ENCODE measurements at regions not wholly inside any gene's neighbourhood (a gene's known extent, or its start where the extent isn't known, plus 50 kb on each side); places are given as distances from the start of the nearest gene placed in this dataset.

DNA sequence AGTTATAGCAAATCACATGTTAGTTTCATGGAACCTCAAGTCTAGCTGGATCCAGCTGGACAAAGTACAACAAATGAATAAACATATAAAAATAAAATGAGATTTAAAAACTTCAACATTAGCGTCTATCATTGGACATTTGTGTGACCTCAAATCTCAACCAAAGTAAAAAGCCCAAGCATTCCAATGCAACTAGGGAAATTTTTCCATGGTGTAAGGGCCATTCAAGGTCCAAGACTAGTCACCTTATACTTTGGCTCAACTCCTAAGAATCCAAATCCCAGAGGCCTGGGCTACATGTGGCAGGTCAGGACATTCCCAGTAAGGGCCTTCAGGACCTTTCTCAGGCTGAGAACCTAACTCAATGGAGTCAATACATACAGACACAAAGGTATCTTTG is 137.4 kb upstream of the DMAC1 start:
- DNase-seq = no peak

DNA sequence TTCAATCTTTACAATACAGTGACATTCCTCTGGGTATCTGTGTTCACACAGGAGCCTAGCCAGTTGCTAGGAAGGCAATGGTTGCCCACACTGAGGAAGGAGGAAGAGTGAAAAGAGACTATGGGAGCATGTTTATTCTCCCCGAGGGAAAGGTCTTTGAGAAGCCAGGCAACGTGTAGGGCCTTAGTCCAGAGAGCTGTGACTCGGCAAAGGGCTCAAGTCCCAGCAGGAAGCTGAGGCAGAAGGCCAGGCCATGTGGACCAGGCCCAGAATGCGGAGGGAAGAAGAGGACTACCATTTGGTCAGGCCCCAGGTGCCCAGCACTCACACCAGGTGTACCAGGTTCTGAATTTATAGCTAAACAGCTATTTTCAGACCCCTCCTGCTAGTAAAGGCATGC is 136.6 kb upstream of the DMAC1 start:
- DNase-seq = no peak

DNA sequence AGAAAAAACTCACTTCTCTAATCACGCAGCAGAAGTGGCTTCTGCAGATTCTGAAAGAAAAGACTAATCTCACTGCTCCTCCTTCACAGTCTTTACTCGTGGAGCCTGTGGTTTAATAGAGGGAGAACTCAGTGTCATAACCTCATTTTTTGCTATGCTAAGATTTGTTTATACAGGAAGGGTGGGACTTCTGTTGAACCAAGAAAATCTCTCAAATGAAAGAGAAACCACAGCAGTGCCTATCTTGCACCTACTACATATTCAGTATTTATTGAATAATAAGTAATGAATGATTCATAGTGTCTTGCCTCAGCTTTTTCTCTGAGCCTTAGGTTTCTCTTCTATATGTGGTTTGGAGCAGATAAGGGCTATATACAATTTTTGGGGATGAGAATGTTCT is 136.1 kb upstream of the DMAC1 start:
- DNase-seq = no peak

DNA sequence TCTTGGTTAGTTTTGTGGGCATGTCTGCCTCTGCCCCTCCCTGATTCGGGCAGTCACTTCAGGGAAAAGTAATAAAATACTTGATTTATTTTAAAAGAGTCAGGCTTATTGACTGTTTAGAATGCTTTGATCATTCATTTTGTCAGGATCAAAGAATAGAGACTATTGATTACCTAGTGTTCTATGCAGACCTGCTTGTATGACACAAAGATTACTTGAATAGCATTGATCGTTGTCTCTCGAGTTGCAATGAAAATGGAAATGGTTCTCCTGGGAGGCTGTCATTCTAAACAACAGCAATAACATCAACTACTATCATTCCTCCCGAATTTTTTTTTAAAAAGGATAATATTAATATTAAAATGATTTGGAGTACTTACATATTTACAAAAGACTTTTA is 133.2 kb upstream of the DMAC1 start:
- DNase-seq = no peak

DNA sequence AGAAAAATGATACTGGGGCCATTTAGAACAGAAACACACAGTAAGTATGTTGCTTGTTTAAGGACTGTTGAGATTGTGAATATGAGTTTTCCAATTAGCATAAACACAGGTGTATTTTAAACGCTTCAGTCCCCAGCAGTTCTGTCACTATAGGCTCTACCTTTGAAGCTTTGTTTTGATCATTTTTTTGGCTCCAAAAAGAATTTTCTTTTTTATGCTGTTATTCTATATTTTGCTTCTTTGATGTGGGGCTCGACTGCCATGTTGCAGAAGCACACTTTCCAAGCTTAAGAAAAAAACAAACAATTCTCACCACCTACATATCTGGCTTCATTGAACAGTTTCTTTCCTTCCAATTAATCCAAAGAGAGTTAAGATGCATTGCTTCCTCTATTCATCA is 131.0 kb upstream of the DMAC1 start:
- no peak for DNase-seq

DNA sequence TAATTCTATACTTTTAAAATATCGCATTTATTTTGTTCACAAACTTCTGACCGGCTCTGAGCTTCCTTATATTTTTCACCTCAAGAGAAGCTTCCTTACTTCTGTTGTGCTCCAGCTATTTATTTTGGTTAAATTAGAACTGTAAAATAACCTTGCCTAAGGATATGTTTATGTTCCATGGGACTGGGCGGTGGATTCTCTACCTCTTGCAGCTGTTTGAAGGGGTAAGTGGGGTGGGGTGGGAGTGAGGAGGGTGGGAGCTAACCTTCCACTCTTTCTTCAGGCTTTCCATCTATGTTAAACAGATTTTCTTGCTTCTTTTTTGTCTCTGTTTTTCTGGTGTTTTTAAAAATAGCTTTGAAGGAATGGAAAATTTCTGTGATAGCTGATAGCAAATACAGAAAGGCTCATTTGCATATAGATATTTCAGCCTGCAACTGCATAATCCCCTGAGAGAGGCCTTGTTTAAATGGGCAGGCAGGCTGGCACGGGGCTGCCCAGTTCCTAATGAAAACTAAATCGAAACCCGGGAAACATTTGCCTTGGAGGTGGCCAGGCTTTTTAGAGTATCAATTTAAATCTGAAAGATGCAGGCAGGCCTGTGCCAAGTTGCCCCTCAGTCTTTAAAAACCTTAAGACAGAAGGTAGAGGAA is 122.1 kb upstream of the DMAC1 start:
- DNase-seq = no peak

DNA sequence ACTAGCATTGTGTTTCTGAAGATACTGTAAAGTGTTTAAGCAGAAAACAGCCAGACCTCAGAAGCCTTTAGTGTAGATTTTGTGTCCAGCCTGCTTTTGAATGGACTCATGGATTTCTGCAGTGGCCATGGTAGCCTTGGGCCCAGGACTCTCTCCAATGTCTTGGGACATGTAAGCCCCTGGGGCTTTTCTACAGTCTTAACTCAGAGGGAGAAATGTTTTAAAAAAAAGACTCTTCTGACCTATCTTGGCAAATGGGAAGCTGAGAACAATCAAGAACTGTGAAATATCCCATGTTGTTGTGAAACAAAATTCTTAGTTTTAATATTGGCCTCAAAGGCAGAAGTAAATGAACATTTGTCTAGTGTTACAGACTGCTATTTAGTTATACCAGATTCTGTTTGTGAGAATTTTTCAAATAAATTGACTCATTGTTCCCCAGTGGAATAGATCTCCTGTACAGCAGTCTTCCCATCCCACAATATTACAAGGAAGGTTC is 112.5 kb upstream of the DMAC1 start:
- DNase-seq = no peak

DNA sequence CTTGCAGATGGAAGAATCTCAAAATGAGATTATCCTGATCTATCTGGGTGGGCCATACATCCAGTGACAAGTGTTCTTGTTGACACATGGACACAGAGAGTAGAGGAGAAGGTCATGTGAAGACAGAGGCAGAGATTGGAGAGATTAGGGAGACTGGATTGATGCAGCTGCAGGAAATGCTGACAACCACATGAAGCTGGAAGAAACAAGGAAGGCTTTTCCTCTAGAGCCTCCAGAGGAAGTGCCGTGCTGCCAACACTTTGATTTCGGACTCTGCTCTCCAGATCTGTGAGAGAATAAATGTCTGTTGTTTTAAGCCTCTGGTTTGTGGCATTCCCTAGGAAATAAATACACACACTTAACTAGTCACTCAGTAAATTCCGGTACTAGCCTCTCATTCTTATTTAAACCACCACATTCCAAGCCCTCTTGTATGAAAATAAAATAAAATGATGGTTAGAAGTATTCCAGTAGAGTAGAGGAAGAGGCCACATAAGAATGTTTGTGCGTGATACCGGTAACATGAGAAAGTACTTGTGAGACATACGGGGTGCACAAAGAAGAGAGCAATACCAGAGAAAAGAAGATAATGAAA is 110.9 kb upstream of the DMAC1 start:
- no peak for DNase-seq

DNA sequence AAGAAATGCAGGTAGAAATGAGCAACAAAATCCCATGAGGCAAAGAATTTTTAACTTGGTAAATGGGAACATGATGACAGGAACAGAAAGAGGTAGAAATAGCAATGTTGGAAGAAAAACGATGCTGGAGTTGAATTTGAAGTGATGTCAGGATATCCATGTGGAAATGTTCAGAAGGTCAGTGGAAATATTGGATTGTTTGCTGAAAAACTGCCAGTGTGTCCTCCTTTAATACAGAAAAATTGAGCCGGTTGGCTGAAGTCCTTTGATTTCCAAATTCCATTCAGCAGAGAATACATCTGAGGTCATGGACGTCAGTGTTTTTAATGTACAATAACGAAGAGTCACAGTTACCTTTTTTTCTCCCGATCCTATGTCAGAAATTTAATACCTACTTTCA is 110.0 kb upstream of the DMAC1 start:
- DNase-seq = no peak

DNA sequence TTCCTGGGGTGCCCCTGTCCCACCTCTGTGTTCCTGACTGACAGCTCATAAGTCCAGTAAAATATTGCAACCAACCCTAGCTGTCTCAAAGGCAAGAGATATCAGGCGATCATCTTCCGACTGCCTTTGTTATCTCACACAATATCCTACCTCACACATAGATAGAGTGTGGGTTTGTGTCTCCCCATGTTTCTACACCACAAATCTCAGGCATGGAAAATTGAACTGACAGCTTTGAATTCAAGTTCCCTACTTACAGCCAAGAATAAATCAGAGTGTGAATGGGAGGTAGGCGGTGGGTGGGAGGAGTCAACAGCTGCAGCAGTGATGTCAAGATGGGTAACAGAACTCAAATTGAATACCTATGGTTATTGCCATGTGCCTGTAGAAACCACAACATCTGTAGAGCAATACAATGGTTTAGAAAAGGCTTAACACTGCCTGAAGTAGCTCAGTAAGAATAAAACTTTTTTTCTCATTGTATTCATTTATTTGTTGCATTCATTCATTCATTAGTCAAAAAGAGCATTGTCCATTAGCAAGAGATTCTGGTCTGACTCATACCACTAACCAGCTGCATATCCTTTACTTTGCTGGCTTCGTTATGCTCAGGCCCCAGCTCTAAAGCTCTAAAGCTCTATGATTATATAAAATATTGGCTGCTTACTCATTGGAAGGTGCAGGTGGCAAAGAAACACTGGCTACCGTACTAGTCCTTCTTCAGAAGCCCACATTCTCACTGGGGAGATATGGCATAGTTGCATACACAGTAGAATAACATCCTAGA is 108.2 kb upstream of the DMAC1 start:
- DNase-seq = no peak

DNA sequence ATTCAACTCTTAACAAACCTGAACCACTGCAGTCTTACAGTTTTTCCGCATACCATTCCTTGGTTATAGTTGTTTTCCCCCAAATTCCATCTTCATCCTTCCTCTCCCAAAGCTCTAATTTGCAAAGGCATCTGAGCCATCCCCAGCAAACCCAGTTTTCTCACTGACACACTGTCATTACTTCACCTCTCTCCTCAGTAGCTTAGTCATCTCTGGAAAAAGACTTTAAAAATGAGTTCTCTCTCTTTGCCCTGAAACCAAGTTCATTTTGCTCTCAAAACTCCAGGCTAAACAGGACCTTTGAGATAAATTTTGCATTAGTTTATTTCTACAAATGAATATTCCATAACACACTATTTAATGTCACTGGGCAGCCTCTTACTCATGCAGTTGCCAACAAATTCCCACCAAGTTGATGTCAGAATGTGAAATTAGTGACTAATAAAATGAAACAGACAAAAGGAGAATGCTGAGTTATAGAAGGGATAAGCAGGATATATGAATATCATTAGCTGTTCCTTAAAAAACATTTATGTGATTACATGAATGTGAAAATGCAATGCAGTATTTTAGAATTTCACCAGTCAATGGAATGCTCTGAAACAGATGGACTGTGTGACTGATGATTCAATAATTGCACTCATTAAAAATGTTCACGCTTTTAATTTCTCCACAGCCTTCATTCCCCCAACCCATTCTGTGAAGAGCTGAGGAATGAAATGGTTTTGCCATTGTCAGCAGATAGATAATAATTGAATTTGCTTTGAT is 107.4 kb upstream of the DMAC1 start:
- DNase-seq = no peak

DNA sequence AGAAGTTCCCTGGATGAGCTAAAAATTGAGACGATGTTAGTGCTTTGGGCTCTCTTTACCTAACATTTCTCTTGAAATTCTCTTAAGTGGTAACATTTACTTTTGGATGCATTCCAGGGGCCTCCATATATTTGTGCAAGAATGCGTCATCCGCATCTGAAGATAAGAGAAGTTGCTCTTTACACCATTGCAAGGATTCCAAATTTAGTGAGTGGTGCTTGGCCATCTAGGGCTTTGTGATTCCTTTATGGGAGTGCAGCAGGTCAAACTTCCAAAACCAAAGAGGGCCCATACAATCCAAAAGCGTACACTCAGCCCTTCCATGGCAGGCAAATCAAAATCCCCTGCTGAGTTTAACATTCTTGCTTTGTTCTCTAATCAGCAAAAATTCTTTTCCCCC is 102.0 kb upstream of the DMAC1 start:
- no peak for DNase-seq

DNA sequence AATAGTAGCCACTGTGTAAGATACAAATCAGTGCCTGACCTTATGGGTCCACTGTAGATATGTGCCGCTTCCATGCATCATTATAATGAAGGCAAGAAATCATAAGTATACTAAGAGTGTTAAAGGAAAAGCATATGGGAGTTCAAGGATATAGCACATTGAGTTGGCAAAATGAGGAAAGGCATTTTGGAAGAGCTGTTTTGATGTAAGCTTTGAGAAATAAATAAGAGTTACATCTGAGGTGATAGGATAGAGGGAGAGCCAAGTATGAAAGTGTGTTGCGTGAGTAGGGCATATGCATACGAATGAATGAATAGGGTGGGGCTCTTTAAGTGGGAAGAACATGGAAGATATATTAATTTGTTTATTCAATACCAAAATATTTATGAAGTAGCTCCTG is 101.0 kb upstream of the DMAC1 start:
- DNase-seq = no peak

DNA sequence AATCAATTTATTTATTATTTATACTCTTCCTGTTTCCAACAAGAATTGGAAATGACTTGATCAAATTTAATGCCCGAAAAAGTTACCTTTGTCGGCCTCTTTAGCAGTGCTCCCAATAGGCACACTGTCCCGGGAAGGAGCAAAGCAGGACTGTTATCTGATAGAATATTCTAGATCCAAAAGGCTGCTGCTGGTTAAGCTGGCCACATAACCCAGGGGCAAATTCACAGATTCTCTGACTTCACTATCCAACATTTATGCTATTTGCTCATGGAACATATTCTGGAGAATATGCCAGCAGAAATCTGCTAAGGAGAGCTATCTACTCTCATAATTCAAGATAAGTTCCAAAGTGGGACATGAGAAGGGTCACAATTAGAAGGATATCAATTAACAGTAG is 100.2 kb upstream of the DMAC1 start:
- DNase-seq = no peak

DNA sequence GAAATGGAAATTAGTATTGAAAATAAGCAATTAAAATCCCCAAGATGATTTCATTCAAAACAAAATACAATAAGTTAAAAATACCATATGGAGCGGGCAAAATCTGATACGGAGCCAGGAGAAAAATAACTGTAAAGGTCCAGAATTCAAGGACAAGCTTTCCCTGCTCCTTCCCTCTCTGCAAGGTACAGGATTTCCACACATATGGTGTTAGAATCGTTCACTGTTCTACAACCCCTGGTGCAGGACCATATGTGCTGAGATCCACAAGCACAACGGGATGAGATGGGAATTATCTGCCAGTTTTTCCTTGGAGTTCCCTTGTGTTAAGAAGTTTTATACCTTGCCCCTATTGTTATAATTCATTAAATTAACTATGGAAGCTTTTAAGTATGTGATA is 94.7 kb upstream of the DMAC1 start:
- peak; percentile 9 for DNase-seq

DNA sequence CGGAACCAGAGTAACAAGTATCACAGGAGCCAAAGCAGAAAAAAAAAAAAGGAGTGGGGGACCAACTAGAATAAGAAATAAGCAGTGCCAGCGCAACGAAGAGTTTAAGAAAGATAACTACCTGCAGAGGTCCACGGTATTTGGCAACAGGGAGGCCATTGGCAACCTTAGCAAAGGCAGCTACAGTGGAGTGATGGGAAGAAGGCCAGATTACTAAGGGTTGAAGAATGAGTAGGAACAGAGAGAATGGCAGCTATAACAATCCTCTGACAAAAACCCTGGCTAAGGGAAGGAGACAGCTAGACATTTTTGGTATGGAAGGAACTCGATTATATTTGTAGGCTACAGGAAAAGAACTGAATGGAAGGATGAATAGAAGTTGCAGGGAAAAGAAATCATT is 93.4 kb upstream of the DMAC1 start:
- no peak for DNase-seq

DNA sequence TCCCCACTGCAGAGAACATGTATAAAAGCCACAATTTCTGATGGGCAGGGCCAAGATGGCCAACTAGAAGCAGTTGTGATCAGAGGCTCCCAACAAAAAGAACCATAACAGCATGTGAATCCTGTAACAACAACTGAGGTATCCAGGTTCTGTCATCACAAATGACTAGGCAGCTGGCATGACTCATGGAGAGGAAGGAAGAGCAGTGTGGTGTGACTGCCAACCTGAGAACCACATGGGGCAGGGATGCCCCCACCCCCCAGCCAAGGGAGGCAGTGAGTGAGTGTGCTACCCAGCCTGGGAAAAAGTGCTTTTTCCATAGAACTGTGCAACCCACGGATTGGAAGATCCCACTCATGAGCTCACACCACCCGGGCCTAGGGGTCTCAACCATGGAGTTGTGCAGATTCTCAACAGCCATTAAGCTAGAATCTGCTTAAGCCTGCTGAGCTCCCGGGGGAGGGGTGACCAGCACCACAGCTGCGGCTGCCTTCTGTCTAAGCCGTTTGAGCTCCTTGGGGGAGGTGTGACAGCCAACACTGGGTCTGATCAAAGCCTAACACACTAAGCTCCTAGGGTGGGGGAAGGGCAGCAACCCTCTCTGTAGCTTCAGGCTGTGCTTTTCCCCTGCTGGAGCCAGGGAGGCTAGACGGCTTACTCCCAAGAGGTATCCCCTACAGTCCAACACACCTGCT is 80.1 kb upstream of the DMAC1 start:
- DNase-seq = peak; percentile 94

DNA sequence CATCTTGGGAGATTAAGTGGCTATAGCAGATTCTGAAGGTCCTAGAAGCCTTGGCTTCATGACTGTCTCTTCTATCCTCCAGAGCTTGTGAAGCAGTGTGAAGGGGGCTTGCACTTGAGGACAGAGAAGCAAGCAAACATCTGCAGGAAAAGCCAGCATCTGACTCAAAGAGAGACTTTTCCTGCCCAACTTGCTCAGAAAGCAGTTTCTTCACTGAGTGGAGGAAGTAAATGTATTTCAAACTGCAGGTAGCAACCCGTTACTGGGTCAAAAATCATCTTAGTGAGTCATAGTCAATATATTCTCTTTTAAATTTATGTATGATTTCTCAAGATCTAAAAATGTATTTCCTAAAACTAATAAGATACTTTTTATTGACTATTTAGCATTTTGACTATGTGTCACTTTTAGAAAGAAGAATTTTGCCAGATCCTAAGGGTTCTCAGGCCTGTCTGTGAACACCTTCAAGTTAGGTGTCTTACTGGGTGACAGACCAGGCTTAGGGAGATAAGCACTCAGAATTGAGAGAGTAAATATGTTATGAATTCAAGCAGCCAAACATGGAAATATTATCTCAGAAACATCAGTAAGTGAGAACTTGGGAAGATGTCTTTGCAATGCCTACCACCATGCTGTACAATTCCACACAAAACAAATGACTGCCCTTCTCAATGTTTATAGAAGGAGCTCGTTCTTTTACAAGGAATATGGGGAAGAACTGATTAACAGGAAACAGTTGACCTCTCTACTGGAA is 72.6 kb upstream of the DMAC1 start:
- no peak for DNase-seq

DNA sequence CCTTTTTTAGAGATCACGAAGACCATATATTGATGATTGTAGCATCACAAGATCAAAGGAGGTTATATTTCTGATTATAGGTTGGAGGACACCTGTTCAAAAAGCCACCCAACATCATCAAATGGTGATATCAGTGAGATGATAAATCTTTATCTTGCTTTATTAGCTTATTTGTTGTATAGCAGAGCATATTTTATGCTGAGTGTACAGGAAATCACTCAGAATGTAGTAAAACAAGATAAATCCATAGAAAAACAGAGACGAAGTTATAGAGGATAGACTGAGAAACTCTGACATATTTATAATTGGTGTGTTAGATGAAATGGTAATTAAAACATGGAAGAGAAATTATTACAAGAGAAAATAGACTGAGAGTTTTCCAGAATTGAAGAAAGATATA is 69.8 kb upstream of the DMAC1 start:
- DNase-seq = no peak

DNA sequence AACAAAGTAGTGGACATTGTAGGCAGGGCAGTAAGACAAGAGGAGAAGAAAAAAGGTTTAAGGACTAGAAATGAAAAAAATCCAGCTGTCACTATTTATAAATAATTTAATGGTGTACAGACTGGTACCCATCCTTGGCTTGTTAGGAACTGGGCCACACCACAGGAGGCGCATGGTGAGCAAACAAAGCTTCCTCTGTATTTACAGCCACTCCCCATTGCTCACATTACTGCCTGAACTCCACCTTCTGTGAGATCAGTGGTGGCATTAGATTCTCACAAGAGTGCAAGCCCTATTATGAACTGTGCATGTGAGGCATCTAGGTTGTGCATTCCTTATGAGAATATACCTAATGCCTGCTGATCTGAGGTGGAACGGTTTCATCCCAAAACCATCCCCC is 62.6 kb upstream of the DMAC1 start:
- no peak for DNase-seq

DNA sequence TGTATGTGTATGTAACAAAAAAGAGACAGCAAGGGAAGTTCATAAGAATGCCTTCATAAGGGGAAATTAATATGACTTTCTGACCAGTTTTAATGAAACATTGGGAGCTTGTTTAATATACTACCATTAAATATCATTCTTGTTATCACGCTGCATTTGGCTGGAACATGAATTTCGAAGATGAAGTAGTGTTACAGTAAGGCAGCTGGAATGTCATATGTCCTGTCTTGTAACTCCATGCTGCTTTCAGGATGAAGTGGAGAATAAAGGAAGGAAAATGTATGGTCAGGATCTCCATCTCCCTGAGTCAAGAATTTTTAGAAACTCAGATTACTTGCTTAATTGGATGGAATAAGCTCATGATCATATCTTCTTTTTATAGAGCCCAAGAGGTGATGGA is 61.5 kb upstream of the DMAC1 start:
- no peak for DNase-seq

DNA sequence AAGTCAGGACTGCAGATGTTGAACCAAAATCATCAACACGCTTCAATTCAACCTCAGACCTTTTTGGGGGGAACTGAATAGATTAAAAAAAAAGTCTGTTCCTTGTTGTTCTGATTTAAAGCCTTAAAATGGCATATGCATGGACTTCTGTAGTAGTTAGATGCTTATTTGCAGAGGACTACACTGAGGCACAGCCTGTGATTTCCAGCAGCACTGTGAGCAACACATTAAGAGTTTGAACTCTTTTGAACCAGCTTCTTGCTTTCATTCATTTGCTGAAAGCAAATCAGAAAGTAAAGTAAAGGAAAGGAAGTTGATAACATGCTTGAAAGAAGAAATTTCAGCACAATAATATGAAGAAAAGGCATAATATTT is 60.7 kb upstream of the DMAC1 start:
- DNase-seq = no peak
